ENCODE measurements at regions not wholly inside any gene's neighbourhood (a gene's known extent, or its start where the extent isn't known, plus 50 kb on each side); places are given as distances from the start of the nearest gene placed in this dataset.

DNA sequence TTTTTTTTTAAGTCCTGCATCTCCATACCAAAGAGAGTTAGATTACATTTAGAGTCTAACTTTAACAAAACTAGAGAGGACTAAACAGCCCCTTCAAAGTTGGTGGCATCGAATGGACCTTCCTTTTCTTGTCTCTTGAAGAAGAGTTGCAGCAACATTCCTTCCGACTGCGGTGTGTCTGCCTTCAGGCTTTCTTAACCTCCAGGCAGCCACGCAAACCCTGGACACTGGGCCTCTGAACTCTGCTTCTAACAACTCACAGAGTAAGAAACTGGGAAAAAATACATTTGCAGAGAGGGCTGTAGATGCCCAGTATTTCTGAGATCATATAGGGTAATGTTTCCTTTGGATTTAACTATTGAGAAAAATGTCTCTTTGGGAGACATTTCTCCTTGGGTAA lies 120.5 kb upstream of the MAST4 start:
- TF ChIP-seq, protein P1, sequence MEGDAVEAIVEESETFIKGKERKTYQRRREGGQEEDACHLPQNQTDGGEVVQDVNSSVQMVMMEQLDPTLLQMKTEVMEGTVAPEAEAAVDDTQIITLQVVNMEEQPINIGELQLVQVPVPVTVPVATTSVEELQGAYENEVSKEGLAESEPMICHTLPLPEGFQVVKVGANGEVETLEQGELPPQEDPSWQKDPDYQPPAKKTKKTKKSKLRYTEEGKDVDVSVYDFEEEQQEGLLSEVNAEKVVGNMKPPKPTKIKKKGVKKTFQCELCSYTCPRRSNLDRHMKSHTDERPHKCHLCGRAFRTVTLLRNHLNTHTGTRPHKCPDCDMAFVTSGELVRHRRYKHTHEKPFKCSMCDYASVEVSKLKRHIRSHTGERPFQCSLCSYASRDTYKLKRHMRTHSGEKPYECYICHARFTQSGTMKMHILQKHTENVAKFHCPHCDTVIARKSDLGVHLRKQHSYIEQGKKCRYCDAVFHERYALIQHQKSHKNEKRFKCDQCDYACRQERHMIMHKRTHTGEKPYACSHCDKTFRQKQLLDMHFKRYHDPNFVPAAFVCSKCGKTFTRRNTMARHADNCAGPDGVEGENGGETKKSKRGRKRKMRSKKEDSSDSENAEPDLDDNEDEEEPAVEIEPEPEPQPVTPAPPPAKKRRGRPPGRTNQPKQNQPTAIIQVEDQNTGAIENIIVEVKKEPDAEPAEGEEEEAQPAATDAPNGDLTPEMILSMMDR (conservative IDR thresholded peaks at IDR 0.05; ENCODE audit: low read length) = no peak
- no peak for TF ChIP-seq EZH2phosphoT487 (IDR thresholded peaks at IDR 0.05; ENCODE audit: borderline replicate concordance, low read depth, low read length)
